Myocyte (in vitro differentiated cells): ENCODE measurements at regions not wholly inside any gene's neighbourhood (a gene's known extent, or its start where the extent isn't known, plus 50 kb on each side); places are given as distances from the start of the nearest gene placed in this dataset.

Source experiments
- DNase-seq: peaks from one replicate; pipeline ENCODE4 v3.0.0-alpha.2; 2012; ENCODE audit warnings: low read depth

DNA sequence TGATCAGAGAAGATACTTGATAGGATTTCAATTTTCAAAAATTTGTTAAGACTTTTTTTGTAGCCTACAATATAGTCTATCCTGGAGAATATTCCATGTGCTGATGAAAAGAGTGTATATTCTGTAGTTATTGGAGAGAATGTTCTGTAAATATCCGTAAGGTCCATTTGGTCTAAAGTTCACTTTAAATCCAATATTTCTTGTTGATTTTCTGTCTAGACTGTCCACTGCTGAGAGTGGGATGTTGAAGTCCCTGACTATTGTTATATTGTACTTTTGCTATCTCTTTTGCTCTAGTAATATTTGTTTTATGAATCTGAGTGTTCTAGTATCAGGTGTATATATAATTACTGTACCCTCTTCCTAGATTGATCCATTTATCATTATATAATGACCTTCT lies 406.2 kb upstream of the CNTN4 start:
- DNase-seq, result no peak

DNA sequence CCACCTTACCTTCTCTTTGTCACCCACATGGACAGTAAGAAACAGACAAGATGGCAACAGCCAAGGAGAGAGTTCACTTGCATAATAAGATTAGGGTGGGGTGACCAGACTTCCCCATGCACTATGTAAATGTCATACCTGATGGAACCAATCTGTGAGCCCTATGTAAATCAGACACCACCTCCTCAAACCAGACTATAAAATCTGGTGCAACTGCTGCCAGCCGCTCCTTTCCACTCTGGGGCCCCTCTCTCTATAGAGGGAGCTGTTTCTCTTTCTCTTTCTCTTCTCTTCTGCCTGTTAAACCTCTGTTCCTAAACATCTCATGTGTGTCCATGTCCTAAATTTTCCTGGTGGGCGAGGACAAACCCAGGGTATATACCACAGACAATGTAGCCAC lies 405.5 kb upstream of the CNTN4 start:
- no peak for DNase-seq

DNA sequence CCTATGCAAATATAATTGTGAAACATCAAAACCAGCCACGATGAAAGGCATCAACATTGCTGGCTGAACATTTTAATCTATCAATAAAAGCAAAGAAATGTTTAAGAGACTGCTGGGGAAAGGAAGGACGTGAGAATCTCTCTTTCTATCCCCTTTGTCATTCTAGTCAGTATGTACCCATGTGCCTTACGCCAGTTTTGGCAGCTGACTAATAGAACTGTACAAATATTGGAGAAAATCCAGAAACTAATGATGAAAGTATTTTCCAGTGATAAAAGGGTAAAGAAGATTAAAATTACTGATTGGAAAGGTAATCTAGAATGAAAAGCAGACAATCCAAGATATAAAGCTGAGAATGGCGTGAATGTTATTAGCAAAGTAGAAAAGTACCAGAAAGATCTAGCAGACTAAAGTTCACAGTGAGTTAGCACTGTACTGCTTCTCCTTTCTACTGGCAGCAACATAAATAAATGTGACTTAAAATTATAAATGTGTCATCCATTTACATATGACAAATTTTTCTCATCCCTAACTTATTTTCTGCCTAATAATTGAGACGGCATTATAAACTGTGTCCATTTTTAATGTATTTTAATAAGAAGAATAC lies 401.9 kb upstream of the CNTN4 start:
- DNase-seq, result no peak

DNA sequence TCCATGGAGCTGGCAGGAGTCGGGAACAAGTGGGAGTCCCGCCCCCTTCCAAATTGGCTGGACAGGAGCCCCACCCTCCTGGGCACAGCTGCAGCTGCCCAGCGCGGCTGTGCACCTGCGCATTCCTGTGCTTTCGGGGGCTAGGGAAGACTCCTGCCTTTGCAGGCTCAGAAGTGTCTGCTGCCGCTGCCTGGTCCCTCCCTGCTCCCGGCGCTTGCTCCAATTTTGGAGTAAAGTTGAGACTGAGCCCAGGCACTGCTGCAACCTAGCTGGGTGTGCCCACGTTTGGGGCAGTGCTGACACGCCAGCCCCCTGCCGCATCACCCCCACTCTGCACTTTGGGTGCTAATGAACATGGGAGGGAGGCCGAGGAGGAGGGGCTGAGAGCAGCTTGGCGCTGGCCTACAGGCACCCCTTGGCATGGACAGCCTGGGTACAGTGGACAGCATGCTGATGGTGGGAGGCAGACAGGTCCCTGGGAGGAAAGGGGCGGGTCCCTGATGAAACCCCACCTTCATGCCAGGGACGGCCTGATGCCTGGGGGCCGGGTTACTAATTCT lies 399.2 kb upstream of the CNTN4 start:
- DNase-seq, result no peak

DNA sequence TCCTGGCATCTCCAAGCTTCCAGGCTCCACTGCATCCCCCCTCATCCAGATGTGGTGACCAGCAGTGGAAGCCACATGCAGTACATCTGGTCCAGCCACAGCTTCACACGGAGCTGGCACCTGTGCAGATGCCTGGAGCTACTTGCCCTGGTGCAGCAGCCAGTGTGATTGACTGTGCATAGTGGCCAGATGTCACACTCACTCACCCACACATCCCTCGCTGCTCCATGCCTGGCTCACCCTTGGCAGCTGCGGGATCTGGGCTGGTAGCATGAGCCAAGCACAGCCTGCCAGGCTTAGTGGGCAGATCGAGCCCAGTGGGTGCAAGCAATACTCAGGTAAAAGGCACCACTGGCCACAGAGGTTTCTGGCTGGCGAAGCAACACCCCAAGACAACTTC lies 398.0 kb upstream of the CNTN4 start:
- DNase-seq, result no peak

DNA sequence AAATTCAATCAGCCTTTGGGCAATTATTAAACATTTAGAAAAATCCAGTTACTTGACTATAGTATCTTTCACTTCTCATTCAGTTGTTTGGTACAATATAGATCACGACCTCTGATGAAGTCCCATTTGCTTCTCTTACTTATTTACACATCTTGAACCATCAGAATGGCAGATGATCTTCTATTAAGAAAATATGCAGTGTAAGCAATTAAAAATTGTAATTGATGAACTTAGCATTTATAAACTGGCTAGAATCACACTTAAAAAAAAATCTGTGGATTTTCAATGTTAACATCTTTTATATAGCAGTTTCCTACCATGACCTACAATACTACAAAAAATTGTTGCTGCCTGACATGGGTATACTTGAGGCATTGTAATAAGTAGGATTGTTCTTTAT lies 395.5 kb upstream of the CNTN4 start:
- DNase-seq, result no peak

DNA sequence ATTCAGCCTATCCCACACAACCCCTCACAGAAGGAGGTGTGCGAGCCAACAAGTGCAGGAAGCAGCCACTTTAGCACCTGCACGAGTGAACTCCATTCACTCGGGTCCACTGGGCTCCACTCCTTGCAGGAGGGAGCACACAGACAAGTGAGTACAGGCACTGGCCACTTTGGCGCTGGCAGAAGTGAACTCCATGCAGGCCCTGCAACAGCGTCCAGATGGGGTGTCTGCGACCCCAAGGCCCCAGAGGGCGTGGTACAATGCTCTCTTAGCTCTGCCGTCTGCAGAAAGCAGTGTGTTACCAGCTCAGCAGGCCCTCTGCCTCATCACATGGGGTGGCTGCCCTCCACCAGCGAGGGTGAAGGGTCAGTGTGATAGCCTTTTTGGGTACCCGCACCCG lies 388.0 kb upstream of the CNTN4 start:
- DNase-seq, result no peak

DNA sequence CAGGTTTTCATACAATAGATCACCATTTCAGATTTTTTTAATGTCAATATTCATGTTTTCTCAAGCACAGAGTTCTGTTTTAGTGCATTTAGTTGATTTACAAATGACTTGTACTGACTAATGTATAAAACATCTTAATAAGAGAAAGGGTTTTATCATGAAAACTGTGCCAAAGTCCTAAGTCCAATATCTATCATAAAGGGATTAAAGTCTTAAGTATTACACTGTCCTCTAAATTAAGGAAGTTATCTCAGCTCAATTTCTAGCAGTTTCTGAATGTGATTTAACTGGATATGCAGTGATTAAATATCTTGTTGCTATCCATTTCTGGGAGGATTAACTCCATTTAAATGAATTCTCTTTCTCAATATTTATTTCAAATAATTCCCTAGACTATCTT lies 381.1 kb upstream of the CNTN4 start:
- no peak for DNase-seq

DNA sequence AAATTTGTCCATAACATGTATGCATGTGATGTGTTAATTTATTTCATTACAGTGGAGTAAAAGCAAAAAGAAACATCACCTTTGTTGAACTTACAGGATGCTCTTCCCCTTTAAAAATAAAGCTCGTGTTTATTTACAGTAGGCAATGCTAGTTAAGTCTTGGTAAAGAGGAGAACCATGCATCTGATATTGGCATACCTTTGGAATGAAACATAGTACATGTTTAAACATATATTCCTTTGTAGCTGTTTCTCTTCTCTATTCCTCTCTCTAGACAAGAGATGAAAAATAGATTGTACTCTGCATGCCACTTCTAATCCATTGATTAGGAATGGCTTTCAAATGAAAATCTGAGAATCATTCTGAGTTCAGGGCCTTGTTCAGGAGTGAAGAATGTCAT lies 374.9 kb upstream of the CNTN4 start:
- no peak for DNase-seq

DNA sequence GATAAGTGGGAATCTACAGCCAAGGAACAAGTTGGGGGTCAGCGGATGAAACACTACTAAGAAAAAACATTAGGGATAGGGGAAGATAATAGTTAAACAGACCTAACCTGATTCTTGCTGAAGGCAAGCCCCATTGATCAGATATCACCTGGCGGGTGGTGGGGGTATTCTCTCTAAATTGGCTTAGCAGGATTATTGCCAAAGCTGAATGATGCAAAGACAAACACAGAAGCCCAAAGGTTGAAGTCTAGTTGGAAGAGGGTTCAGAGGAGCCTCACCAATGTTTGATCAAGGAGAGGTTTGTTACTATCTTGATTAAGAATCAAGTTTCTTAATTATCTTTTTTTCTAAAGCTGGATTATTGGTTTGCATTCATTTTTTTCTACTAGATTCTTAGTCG lies 371.9 kb upstream of the CNTN4 start:
- DNase-seq, result no peak

DNA sequence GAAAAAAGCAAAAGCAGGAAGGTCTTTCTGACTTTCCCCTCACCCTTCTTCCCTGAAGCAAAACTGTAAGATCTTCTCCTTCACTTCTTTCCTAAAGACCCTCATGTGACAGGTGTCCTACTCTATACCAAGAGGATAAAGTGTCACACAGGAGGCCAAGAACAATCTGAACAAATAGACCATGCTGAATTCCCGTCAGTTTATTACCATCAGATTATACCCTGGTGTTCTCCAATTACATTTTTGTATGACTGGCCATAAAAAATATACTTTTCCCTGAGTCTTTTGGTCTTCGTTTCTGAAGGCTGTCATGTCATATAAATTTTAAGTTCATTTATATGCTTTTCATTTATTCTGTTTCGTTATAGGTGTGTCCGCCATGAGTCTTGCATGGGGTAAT lies 371.4 kb upstream of the CNTN4 start:
- DNase-seq, result no peak

DNA sequence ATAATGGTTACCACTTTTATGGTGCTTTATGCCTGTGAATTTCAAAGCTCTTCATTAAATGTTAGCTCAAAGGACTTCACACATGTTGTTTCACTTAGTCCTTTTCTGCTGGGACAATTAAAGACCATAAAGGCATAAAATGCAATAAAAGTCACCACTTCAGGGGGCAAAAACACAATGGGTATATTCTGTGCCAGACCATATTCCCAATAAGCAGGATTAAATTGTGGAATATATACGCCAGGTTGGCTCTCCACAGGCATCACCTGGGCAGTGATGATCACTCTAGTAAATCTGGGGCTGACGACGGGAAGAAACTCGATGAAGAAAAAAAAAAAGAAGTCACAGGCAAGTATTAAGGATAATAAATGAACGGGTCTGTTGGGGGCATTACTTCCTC lies 370.2 kb upstream of the CNTN4 start:
- DNase-seq, result no peak

DNA sequence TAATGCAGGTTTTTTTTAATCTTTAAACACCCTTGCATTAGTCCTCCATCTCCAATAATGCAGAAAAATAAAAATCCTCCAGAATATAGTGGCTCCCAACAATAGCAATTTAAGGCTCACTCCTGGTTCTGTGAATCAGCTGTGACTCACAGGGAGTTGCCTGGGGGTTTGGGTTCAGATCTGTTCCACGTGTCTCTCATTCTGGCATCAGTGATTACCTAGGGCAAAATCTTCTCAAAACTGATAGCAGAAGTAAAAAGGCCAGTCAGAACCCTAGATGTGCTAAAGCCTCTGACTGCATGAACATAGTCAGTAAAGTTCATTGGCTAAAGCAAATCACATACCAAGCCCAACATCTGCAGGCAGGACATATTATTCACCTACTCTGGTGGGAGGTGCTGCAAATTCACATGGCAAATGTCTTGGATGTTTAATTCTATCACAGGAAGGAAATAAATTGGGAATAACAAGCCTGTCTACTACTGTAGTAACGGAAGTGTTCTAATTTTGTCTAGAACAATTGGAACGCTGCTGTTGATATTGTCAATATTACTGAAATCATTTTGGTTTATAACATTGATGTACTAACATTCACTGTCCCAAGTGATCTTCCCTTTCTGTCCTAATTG lies 364.1 kb upstream of the CNTN4 start:
- DNase-seq, result no peak

DNA sequence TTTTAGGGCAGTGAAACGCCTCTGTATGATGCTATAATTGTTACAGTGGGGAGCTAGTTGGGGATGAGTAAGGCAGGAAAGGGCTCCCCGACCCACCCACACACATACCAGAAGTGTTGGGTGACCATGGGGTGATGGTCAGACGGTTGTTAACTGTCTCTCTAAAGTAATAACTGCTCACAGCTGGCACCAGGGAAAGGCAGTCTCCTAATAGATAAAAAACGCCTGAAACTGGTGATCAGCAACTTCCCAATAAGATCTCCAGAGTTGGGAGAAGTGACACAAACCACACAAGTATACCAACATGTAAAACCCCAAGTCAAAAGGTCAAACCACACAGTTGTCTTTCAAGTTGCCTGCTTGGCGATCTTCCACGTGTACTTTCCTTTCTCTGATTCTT lies 346.5 kb upstream of the CNTN4 start:
- no peak for DNase-seq

DNA sequence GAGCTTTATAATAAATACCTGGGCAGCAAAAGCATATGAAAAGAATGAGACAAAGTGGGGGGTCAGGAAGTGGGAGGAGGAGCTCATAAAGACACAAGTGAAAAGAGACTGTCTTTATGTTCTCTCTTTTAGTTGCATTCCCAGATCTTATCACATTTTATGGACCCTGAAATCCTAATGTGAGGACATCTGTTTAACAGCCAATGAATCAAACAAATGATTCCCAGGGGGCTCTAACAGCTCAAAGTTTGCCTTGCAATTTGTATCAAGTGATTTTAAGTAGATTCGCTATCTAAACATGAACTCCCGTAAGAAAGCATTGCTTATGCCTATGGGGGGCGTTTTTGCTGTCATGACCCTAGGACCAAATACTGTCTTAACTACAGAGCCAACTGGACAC lies 332.3 kb upstream of the CNTN4 start:
- no peak for DNase-seq

DNA sequence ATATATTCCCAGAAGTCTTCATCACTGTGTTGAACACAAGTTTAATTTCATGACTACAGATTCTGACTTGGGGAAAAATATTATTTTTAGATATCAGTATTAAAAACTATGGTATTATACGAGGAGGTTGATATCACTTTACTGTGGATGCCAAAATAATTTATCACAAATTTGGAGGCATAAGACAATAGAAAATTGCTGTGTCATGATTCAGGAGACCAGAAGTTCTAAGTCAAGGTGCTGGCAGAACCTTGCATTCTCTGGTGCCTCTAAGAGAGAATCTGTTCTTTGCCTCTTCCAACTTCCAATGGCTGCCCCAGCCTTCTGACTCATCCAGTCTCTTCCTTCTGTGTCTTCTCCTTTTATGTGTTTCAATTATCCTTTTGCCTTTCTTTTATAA lies 325.0 kb upstream of the CNTN4 start:
- no peak for DNase-seq

DNA sequence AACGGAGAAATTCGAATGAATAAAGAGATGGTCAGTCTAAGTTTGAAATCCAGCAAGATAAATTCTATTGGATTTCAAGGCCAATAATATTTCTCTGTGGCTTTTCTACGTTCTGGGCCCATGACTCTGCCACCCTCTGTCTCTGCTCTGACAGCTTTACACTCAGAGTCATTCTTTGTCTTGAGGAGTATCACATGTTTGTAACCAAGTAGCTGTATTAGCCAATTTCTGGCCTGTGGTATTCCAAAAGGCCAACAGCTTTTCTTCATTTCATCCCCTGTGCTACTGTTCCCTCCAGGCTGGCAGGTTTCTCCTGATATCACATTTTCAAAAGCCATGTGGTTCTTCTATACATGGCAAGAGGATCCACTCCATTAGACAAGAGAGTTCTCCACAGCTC lies 324.1 kb upstream of the CNTN4 start:
- DNase-seq, result no peak

DNA sequence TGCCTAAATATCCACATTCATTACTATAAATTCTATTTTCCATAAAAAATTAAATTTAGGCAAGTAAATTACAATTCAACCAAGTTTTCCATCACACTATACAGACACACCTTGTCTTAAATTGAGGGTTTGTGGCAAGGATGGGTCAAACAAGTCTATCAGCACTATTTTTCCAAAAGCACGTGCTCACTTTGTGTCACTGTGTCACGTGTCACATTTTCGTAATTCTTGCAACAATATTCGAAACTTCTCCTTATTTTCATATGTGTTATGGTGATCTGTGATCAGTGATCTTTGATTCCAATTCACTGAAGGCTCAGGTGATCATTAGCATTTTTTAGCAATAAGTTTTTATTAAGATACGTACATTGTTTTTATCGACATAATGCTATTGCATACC lies 323.3 kb upstream of the CNTN4 start:
- no peak for DNase-seq

DNA sequence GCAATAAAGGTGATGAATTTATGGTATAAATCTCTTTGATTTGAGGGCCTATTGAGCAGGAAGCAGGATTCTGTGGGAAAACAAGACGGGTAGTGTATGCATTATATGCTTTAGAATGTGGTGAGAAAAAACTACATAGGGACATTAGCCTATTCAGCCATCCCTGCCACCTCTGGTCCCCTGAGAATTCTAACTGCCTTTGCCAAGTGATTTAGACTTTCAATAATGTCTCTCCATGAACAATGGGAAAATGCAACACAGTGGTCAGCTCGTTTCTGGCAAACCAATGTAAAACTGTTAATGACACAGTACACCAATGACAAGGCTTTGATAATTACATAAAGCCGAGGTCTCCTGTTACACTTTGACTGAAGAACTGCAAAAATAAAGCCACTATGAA lies 314.7 kb upstream of the CNTN4 start:
- no peak for DNase-seq

DNA sequence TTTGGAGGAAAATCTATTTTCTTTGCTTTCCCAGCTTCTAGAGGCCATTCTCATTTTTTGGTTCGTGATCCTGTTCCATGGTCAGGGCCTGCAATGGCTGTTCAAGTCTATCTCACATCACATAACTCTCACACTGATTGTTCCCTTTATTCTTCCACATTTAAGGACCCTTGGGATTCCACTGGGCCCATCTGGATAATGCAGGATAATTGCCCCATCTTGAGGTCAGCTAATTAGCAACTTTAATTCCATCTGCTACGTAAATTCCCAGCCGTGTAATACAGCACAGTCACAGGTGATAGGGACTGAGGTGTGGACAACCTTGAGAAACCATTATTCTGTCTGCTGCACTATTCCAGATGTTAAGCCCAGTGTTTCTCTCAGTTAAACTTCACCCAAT lies 311.6 kb upstream of the CNTN4 start:
- DNase-seq, result no peak

DNA sequence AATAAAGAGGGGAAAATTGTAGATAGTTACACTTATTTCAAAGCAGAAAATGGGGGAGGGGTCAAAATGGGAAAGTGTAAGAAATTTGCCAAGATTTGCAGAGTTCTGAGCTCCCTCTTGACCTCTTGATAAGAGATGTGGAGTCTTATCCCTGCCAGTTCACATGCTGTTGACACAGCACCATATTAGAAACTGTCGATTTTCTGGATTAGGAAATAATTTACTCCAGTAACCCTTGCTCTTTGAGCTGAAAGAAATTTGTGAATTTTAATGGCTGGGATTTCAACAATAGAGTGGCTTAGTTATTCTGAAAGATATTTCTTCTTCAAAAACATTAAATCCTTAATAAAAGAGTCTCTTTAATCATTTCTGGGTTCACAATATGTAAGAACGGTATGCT lies 306.2 kb upstream of the CNTN4 start:
- DNase-seq, result no peak

DNA sequence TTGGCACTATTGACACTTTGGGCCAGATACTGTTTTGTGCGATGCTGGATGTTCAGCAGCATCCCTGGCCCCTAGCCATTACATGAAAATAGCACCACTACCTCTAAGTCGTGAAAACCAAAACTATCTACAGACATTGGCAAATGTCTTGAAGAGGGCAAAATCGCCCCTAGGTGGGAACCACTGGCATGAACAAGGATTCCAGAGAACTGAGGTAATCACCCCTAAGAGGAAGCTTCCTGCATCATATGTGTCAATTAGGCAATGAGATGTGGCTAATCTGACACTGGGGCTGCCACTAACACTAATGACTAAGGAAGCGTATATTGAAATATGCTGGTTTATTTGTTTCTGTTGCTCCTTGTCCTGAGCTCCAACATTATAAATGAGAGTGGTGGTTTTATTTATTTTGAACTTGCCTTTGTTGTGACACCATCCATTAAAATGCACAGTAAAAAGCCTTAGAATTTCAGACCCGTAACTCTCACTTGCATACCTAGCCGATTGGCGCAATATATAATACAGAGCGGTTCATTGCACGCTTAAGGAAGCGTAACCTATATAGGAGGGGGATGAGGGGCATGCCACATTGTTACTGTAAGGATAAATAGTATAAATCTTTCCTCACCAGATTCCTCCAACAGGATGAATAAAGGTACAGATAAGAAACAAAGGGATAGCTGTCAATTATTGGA lies 299.8 kb upstream of the CNTN4 start:
- DNase-seq, result no peak

DNA sequence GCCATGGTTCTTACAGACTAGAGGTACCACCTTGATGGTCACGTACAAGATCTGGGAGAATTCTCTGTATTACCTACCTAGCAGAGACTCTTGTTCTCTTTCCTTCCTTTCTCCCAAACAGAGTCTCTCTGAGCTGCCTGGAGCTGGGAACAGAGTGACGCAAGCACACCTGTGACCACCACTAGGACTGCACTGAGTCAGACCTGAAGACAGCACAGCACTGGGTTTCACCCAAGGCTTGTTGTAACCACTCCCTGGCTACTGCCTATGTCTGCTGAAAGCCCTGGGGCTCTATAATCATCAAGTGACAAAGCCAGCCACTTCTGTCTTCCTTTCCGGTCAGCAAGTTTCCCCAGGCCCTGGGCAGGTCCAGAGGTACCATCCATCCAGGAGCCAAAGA lies 293.3 kb upstream of the CNTN4 start:
- DNase-seq, result no peak
